K562 (cell line): ENCODE measurements at regions not wholly inside any gene's neighbourhood (a gene's known extent, or its start where the extent isn't known, plus 50 kb on each side); places are given as distances from the start of the nearest gene placed in this dataset.

Experiments used
- ATAC-seq: fragments of 200-7000 bp; cut with Tn5 transposase; 3 replicates; pipeline ENCODE4 v1.9.1; 2020; ENCODE audit warnings: moderate library complexity
- BruUV-seq: library from RNA; stranded (reverse); fragments of 400-500 nt; replicated peaks from 2 replicates; lab custom pipeline; 2021; lab: Mats Ljungman, UMichigan
- CTCF ChIA-PET: fragments of 300-600 bp; formaldehyde crosslinking; extraction: SDS; loops from one replicate; lab custom pipeline; 2021; ENCODE audit warnings: low intra/inter-chr PET ratio; lab: Yijun Ruan, JAX
- POLR2A ChIA-PET: fragments of 300-600, 350-650 bp; sonication (Branson Sonifier 250); formaldehyde crosslinking; extraction: SDS; loops from one replicate; lab custom pipeline; 2021; ENCODE audit warnings: antibody characterized with exemption, inconsistent platforms; lab: Yijun Ruan, JAX
- DNase-seq, 4 experiments: peaks; one replicate each; pipeline versions ENCODE4 v3.0.0 to v3.0.0-alpha.2; 2011 to 2018; ENCODE audit warnings: low spot score in 3 of 4, mixed read lengths in 3 of 4; ENCODE audit errors: extremely low read depth in 1 of 4
- FAIRE-seq: peaks from 2 replicates; lab custom pipeline; 2011; peaks lifted over from hg19 to GRCh38; lab: Jason Lieb, UNC
- H2AFZ ChIP-seq: 2 replicates; pipeline ENCODE4 v1.6.0; 2011; ENCODE audit warnings: low read depth, low read length, control low read depth, inconsistent platforms
- H3K27ac ChIP-seq: fragments of 200-600 bp; 3 replicates; pipeline ENCODE4 v1.8.0; 2011; ENCODE audit warnings: low read depth, mild to moderate bottlenecking, control low read depth, inconsistent platforms, low read length, moderate library complexity, mixed read lengths; ENCODE audit errors: extremely low read depth
- H3K27me3 ChIP-seq, 2 experiments: fragments of 300-600 bp in 1 of 2; 2 replicates in 1 of 2; 3 replicates in 1 of 2; pipeline versions ENCODE4 v1.6.0 to v1.8.0; 2011; ENCODE audit warnings: inconsistent platforms in 2 of 2, low read length in 2 of 2, mild to moderate bottlenecking in 1 of 2, mixed read lengths in 1 of 2, moderate library complexity in 1 of 2; ENCODE audit not compliant: control insufficient read depth in 2 of 2, insufficient read depth in 2 of 2
- H3K36me3 ChIP-seq: fragments of 300-600 bp; 3 replicates; pipeline ENCODE4 v1.8.0; 2011; ENCODE audit warnings: mild to moderate bottlenecking, low read length, inconsistent platforms; ENCODE audit not compliant: control insufficient read depth, insufficient read depth
- H3K4me1 ChIP-seq, 2 experiments: fragments of 200-600 bp in 1 of 2; replicated peaks in 1 of 2; 2 replicates in 1 of 2; 3 replicates in 1 of 2; pipeline versions ENCODE4 v1.5.1 to v1.8.0; 2011; ENCODE audit warnings: inconsistent platforms in 2 of 2, low read length in 2 of 2, mild to moderate bottlenecking in 1 of 2, mixed read lengths in 1 of 2, moderate library complexity in 1 of 2; ENCODE audit not compliant: control insufficient read depth in 2 of 2, insufficient read depth in 2 of 2
- H3K4me2 ChIP-seq: 2 replicates; pipeline ENCODE4 v1.6.1; 2011; ENCODE audit warnings: low read length, control low read depth, inconsistent platforms, mixed read lengths; ENCODE audit not compliant: insufficient read depth
- H3K4me3 ChIP-seq: fragments of 200-600 bp; sonication (generic), shearing (Covaris generic); 2 replicates; pipeline ENCODE4 v1.5.1; 2016; ENCODE audit warnings: control low read depth, inconsistent platforms
- H3K79me2 ChIP-seq: fragments of 200-600 bp; 3 replicates; pipeline ENCODE4 v1.8.0; 2011; ENCODE audit warnings: low read length, inconsistent platforms; ENCODE audit not compliant: control insufficient read depth, insufficient read depth
- H3K9ac ChIP-seq, 2 experiments: 2 replicates each; pipeline versions ENCODE4 v1.6.0 to v1.6.1; 2011; ENCODE audit warnings: low read depth in 2 of 2, low read length in 2 of 2, control low read depth in 1 of 2, inconsistent platforms in 1 of 2, mild to moderate bottlenecking in 1 of 2, mixed read lengths in 1 of 2; ENCODE audit not compliant: insufficient read depth in 1 of 2
- H3K9me1 ChIP-seq: one replicate; pipeline ENCODE4 v1.6.0; 2011; ENCODE audit warnings: inconsistent platforms, mild to moderate bottlenecking, low read length, moderate library complexity; ENCODE audit not compliant: control insufficient read depth, insufficient read depth
- H3K9me3 ChIP-seq: replicated peaks from 2 replicates; pipeline ENCODE4 v1.5.1; 2011; ENCODE audit warnings: low read depth, low read length, inconsistent platforms; ENCODE audit not compliant: control insufficient read depth, insufficient read depth
- H4K20me1 ChIP-seq: replicated peaks from 2 replicates; pipeline ENCODE4 v1.6.1; 2011; ENCODE audit warnings: low read length, inconsistent platforms, mixed read lengths; ENCODE audit not compliant: control insufficient read depth, insufficient read depth
- ATF3 ChIP-seq, 2 experiments: fragments of 450-650 bp in 1 of 2; sonication (generic) in 1 of 2; formaldehyde crosslinking in 1 of 2; IDR thresholded peaks in 1 of 2; conservative IDR thresholded peaks in 1 of 2; 2 replicates each; pipeline versions ENCODE4 v1.6.1 to v1.8.1; 2016 to 2023; ENCODE audit warnings: mild to moderate bottlenecking in 2 of 2, moderate library complexity in 2 of 2, inconsistent platforms in 1 of 2, missing genetic modification reagents in 1 of 2
- E2F1 ChIP-seq: sonication (generic); formaldehyde crosslinking; IDR thresholded peaks from 2 replicates; pipeline ENCODE4 v1.8.1; 2023; ENCODE audit warnings: mild to moderate bottlenecking, missing genetic modification reagents, moderate library complexity
- NEUROD1 ChIP-seq: fragments of 150-350 bp; IDR thresholded peaks from 2 replicates; pipeline ENCODE4 v1.6.1; 2014; ENCODE audit warnings: borderline replicate concordance, low read length, low read depth; ENCODE audit not compliant: partially characterized antibody
- SRSF1 ChIP-seq: fragments of 200-400 bp; formaldehyde crosslinking; IDR thresholded peaks from 2 replicates; pipeline ENCODE4 v1.6.1; 2017; ENCODE audit warnings: mild to moderate bottlenecking, low read depth, low read length, moderate library complexity
- TCF15 ChIP-seq: fragments of 250-450 bp; sonication (Bioruptor Pico); IDR thresholded peaks from 2 replicates; pipeline ENCODE4 v1.8.0; 2022; ENCODE audit warnings: moderate library complexity, mild to moderate bottlenecking, inconsistent platforms
- TSC22D4 ChIP-seq: fragments of 450-650 bp; IDR thresholded peaks from 2 replicates; pipeline ENCODE4 v1.6.1; 2016; ENCODE audit warnings: missing genetic modification characterization, missing biosample characterization, control low read depth
- ZBTB9 ChIP-seq: fragments of 450-650 bp; formaldehyde crosslinking; IDR thresholded peaks from 2 replicates; pipeline ENCODE4 v1.4.0; 2020; ENCODE audit warnings: mild to moderate bottlenecking, moderate library complexity
- ZNF695 ChIP-seq: fragments of 450-650 bp; formaldehyde crosslinking; IDR thresholded peaks from 2 replicates; pipeline ENCODE4 v1.4.0; 2020; ENCODE audit warnings: mild to moderate bottlenecking, moderate library complexity
- WGBS: fragments of 100-300 bp; shearing (Covaris generic); methylation state at CpG from one replicate; pipeline ENCODE4 v1.1.6; 2016; ENCODE audit warnings: low coverage, mixed read lengths; ENCODE audit not compliant: insufficient coverage; ENCODE audit errors: missing lambda C conversion rate; 5-methylcytosine and 5-hydroxymethylcytosine counted together
- in situ Hi-C: fragments of 300-500 bp; cut with MboI; formaldehyde crosslinking; loops from 4 replicates; pipeline ENCODE4 v1.15.0; 2018; ENCODE audit warnings: inconsistent platforms, mixed read lengths
- intact Hi-C: fragments of 100-400 bp; cut with micrococcal nuclease; formaldehyde crosslinking; loops from 2 replicates; pipeline ENCODE4 v1.14.2; 2022

GRCh38 chr2:224122542-224122941 lies 83.5 kb upstream of the SERPINE2 start (continued):
- TF ChIP-seq TCF15 (CRISPR knock-in tag): no peak
- TF ChIP-seq ATF3 (IDR thresholded peaks at IDR 0.05): no peak
- no peak for TF ChIP-seq ATF3 (CRISPR knock-in tag; conservative IDR thresholded peaks at IDR 0.05)

GRCh38 chr2:224121406-224122067 lies 82.5 kb upstream of the SERPINE2 start:
- no peaks in the 10 kb centered on the region for H3K79me2 ChIP-seq
- intact Hi-C loops (no loop called here), in situ Hi-C loops (no loop called here)
- H4K20me1 ChIP-seq: no peaks in the 10 kb centered on the region
- H3K27me3 ChIP-seq: no peaks in the 10 kb centered on the region
- FAIRE-seq: no peak
- H2AFZ ChIP-seq: no peak overlapping the region
- no peak overlapping the region for H3K27ac ChIP-seq
- POLR2A ChIA-PET: no interaction called here
- H3K4me2 ChIP-seq: no peak overlapping the region
- no peak for TF ChIP-seq ZNF695 (CRISPR knock-in tag)
- no peak for TF ChIP-seq ZBTB9
- TF ChIP-seq SRSF1: no peak
- TF ChIP-seq E2F1 (CRISPR knock-in tag): no peak
- TF ChIP-seq NEUROD1: no peak
- TF ChIP-seq TSC22D4 (tag): no peak
- TF ChIP-seq, all 486 proteins: peak for 0
- Histone ChIP-seq H3K36me3 (no peaks in the 10 kb centered on the region), H3K4me3 (no peak overlapping the region), H3K9me1 (no peaks in the 10 kb centered on the region), H3K9ac (no peak overlapping the region), H3K4me1 (no peaks in the 10 kb centered on the region), H3K9me3 (no peaks in the 10 kb centered on the region)
- no peak for ATAC-seq
- CTCF ChIA-PET: no interaction called here
- DNase-seq: no peak
- no TSS peak for BruUV-seq
- WGBS: 2% methylated on average over 4 of the region's 4 CpGs
